ENCODE measurements at regions not wholly inside any gene's neighbourhood (a gene's known extent, or its start where the extent isn't known, plus 50 kb on each side); places are given as distances from the start of the nearest gene placed in this dataset.

GRCh38 chr6:121925534-121926255 is 473.8 kb upstream of the HSF2 start:
- TF ChIP-seq MTA2 (IDR thresholded peaks at IDR 0.05; ENCODE audit: low read depth) = no peak
- no peak for TF ChIP-seq THAP12 (CRISPR knock-in tag; IDR thresholded peaks at IDR 0.05)
- TF ChIP-seq SP2 (IDR thresholded peaks at IDR 0.05; ENCODE audit: extremely low read depth, low read depth, low read length, poor library complexity, severe bottlenecking) = no peak
- no peak for TF ChIP-seq NFIC (IDR thresholded peaks at IDR 0.05)
- no peak for TF ChIP-seq CEBPG (CRISPR knock-in tag; IDR thresholded peaks at IDR 0.05)
- TF ChIP-seq CEBPG (tag; conservative IDR thresholded peaks at IDR 0.05 in 1 of 2, IDR thresholded peaks at IDR 0.05 in 1 of 2) = no peak
- TF ChIP-seq HDAC2 (IDR thresholded peaks at IDR 0.05) = no peak
- TF ChIP-seq POLR2AphosphoS2 (IDR thresholded peaks at IDR 0.05; ENCODE audit: low read length) = no peak
- TF ChIP-seq BCOR (IDR thresholded peaks at IDR 0.05) = no peak
- TF ChIP-seq USF1 (CRISPR knock-in tag; IDR thresholded peaks at IDR 0.05) = no peak
- no peak for TF ChIP-seq ZBTB33 (CRISPR knock-in tag; IDR thresholded peaks at IDR 0.05)
- no peak for TF ChIP-seq RNF2 (IDR thresholded peaks at IDR 0.05)

Data from K562 (cell line).